Right lobe of liver (tissue), 6 donors: ENCODE measurements at regions not wholly inside any gene's neighbourhood (a gene's known extent, or its start where the extent isn't known, plus 50 kb on each side); places are given as distances from the start of the nearest gene placed in this dataset.
A peak's percentile ranks its signal among the peaks of the same experiment; 100 is the strongest.

Experiments used
- ATAC-seq, 4 donors: fragments of 200-7000 bp; cut with Tn5 transposase; one replicate each; pipeline ENCODE4 v1.9.1; 2020; ENCODE audit warnings: mild to moderate bottlenecking in 4 of 4, moderate library complexity in 4 of 4
- DNase-seq, 3 donors: peaks; one replicate each; pipeline ENCODE4 v3.0.0-alpha.2; 2020
- H3K27ac ChIP-seq, 3 donors: fragments of 200-600 bp; one replicate each; pipeline ENCODE4 v1.8.0; 2022
- H3K27me3 ChIP-seq, 2 donors: fragments of 200-600 bp; one replicate each; pipeline ENCODE4 v1.8.0; 2022
- H3K36me3 ChIP-seq, 4 donors: fragments of 200-600 bp; sonication (generic) in 1 of 4; one replicate each; pipeline versions ENCODE4 v1.5.1 to v1.8.0; 2017 to 2022; ENCODE audit warnings: control low read depth in 1 of 4
- H3K4me1 ChIP-seq, 4 donors: fragments of 200-600 bp; sonication (generic) in 1 of 4; one replicate each; pipeline versions ENCODE4 v1.5.1 to v1.8.0; 2017 to 2022; ENCODE audit warnings: control low read depth in 1 of 4
- H3K4me3 ChIP-seq, 3 donors: fragments of 200-600 bp; one replicate each; pipeline ENCODE4 v1.8.0; 2022
- H3K9me3 ChIP-seq, 4 donors: fragments of 200-600 bp; sonication (generic) in 1 of 4; one replicate each; pipeline versions ENCODE4 v1.5.1 to v1.8.0; 2017 to 2022; ENCODE audit warnings: control low read depth in 1 of 4
- CTCF ChIP-seq, 4 donors: fragments of 200-600 bp in 3 of 4; fragments of 450-650 bp in 1 of 4; IDR thresholded peaks; one replicate each; pipeline versions ENCODE4 v1.5.1 to v1.8.0; 2016 to 2022; ENCODE audit warnings: antibody characterized with exemption in 4 of 4, mild to moderate bottlenecking in 2 of 4
- POLR2A ChIP-seq: fragments of 450-650 bp; IDR thresholded peaks from one replicate; pipeline ENCODE4 v1.6.1; 2017; ENCODE audit warnings: antibody characterized with exemption, mild to moderate bottlenecking
- WGBS: methylation state at CpG from one replicate; pipeline ENCODE4 v1.1.6; 2018; ENCODE audit warnings: low coverage, low lambda C conversion rate; ENCODE audit not compliant: insufficient coverage; ENCODE audit errors: missing lambda C conversion rate; 5-methylcytosine and 5-hydroxymethylcytosine counted together
- intact Hi-C, 2 donors: fragments of 100-400 bp; cut with DNase I; formaldehyde crosslinking; loops; one replicate each; pipeline versions ENCODE4 v1.11.2 to v1.14.1; 2022
- donor health status: DM: no; HTN: yes; CAD: no.
- donor health status: DM: no; HTN: no; CAD: no.
- donor health status: DM: no; HTN: no; CAD: no.
- donor health status: DM: no; HTN: yes; CAD: no.
- donor health status: DM: no; HTN: yes; CAD: no.

- Histone ChIP-seq H3K4me1 (no peaks in the 10 kb centered on the region), H3K27me3 (no peaks in the 10 kb centered on the region), H3K4me3 (no peak overlapping the region), H3K9me3 (no peaks in the 10 kb centered on the region), H3K27ac (no peak overlapping the region), H3K36me3 (no peaks in the 10 kb centered on the region)
- peak in 1 of 4 donors; percentile 73 for ATAC-seq
- 15% methylated on average over 2 of the region's 2 CpGs for WGBS
- TF ChIP-seq CTCF (IDR thresholded peaks at IDR 0.05), result no peak
- TF ChIP-seq POLR2A, result no peak
- intact Hi-C loops, result no loop called here
- DNase-seq, result no peak
Measured at GRCh38 chrX:14398725-14399124, 130.6 kb upstream of the GLRA2 start.

GRCh38 chrX:14389682-14390081 is 139.7 kb upstream of the GLRA2 start:
- intact Hi-C loops, result no loop called here
- H3K27me3 ChIP-seq, result no peaks in the 10 kb centered on the region
- DNase-seq, result no peak
- H3K9me3 ChIP-seq, result no peaks in the 10 kb centered on the region
- 60% methylated on average over 4 of the region's 4 CpGs for WGBS
- ATAC-seq, result no peak
- TF ChIP-seq POLR2A (no peak), CTCF (IDR thresholded peaks at IDR 0.05) (no peak)
- H3K27ac ChIP-seq, result no peak overlapping the region
- H3K36me3 ChIP-seq, result no peaks in the 10 kb centered on the region
- no peak overlapping the region for H3K4me3 ChIP-seq
- no peaks in the 10 kb centered on the region for H3K4me1 ChIP-seq

GRCh38 chrX:14386981-14387380 is 142.4 kb upstream of the GLRA2 start:
- Histone ChIP-seq H3K27ac (no peak overlapping the region), H3K9me3 (no peaks in the 10 kb centered on the region), H3K36me3 (no peaks in the 10 kb centered on the region), H3K27me3 (no peaks in the 10 kb centered on the region), H3K4me1 (no peaks in the 10 kb centered on the region), H3K4me3 (no peak overlapping the region)
- intact Hi-C loops, result no loop called here
- ATAC-seq (no peak), DNase-seq (no peak)
- WGBS, result 51% methylated on average over 4 of the region's 4 CpGs
- TF ChIP-seq POLR2A (no peak), CTCF (IDR thresholded peaks at IDR 0.05) (no peak)

GRCh38 chrX:14380044-14380443 is 149.3 kb upstream of the GLRA2 start:
- Histone ChIP-seq H3K36me3 (no peaks in the 10 kb centered on the region), H3K4me3 (no peak overlapping the region), H3K27ac (no peak overlapping the region), H3K9me3 (no peaks in the 10 kb centered on the region), H3K4me1 (no peaks in the 10 kb centered on the region), H3K27me3 (no peaks in the 10 kb centered on the region)
- DNase-seq (no peak), ATAC-seq (no peak)
- intact Hi-C loops, result no loop called here
- TF ChIP-seq CTCF (IDR thresholded peaks at IDR 0.05) (no peak), POLR2A (no peak)

GRCh38 chrX:14377427-14377826 is 151.9 kb upstream of the GLRA2 start:
- DNase-seq, result no peak
- no peak overlapping the region for H3K4me3 ChIP-seq
- ATAC-seq, result no peak
- no peak for TF ChIP-seq CTCF (IDR thresholded peaks at IDR 0.05)
- no peak for TF ChIP-seq POLR2A
- intact Hi-C loops, result no loop called here
- no peak overlapping the region for H3K27ac ChIP-seq
- no peaks in the 10 kb centered on the region for H3K27me3 ChIP-seq
- no peaks in the 10 kb centered on the region for H3K4me1 ChIP-seq
- H3K36me3 ChIP-seq, result no peaks in the 10 kb centered on the region
- no peaks in the 10 kb centered on the region for H3K9me3 ChIP-seq
